Liver (tissue), 8 donors: ENCODE measurements at regions not wholly inside any gene's neighbourhood (a gene's known extent, or its start where the extent isn't known, plus 50 kb on each side); places are given as distances from the start of the nearest gene placed in this dataset.

Experiments used
- DNase-seq: peaks from one replicate; pipeline ENCODE4 v3.0.0-alpha.2; 2017; ENCODE audit warnings: low spot score
- H3K27ac ChIP-seq, 2 donors: one replicate each; pipeline ENCODE4 v1.7.0; 2013; ENCODE audit warnings: inconsistent platforms in 2 of 2, low read length in 2 of 2, control low read depth in 1 of 2, low read depth in 1 of 2, mild to moderate bottlenecking in 1 of 2
- H3K27me3 ChIP-seq, 4 donors: one replicate each; pipeline versions ENCODE4 v1.6.1 to v1.7.0; 2013; ENCODE audit warnings: low read length in 3 of 4, inconsistent platforms in 1 of 4, mild to moderate bottlenecking in 1 of 4, moderate library complexity in 1 of 4; ENCODE audit not compliant: control insufficient read depth in 4 of 4, insufficient read depth in 4 of 4
- H3K36me3 ChIP-seq, 4 donors: one replicate each; pipeline versions ENCODE4 v1.6.1 to v1.7.0; 2013; ENCODE audit warnings: low read length in 3 of 4, mild to moderate bottlenecking in 3 of 4, low read depth in 1 of 4, moderate library complexity in 1 of 4; ENCODE audit not compliant: control insufficient read depth in 4 of 4, insufficient read depth in 3 of 4
- H3K4me1 ChIP-seq, 4 donors: one replicate each; pipeline versions ENCODE4 v1.6.1 to v1.7.0; 2013; ENCODE audit warnings: low read length in 3 of 4, mild to moderate bottlenecking in 3 of 4, moderate library complexity in 1 of 4; ENCODE audit not compliant: control insufficient read depth in 4 of 4, insufficient read depth in 4 of 4
- H3K4me3 ChIP-seq, 3 donors: one replicate each; pipeline versions ENCODE4 v1.6.1 to v1.7.0; 2013; ENCODE audit warnings: low read length in 3 of 3, control low read depth in 1 of 3, low read depth in 1 of 3, mild to moderate bottlenecking in 1 of 3
- H3K9ac ChIP-seq, 2 donors: one replicate each; pipeline ENCODE4 v1.7.0; 2013; ENCODE audit warnings: low read length in 2 of 2, mild to moderate bottlenecking in 2 of 2, moderate library complexity in 2 of 2, control low read depth in 1 of 2, low read depth in 1 of 2
- H3K9me3 ChIP-seq, 4 donors: one replicate each; pipeline versions ENCODE4 v1.6.1 to v1.7.0; 2013; ENCODE audit warnings: low read length in 3 of 4; ENCODE audit not compliant: control insufficient read depth in 4 of 4
- ATF3 ChIP-seq: IDR thresholded peaks from 2 replicates; pipeline ENCODE4 v1.6.1; 2016; ENCODE audit warnings: antibody characterized with exemption
- CTCF ChIP-seq: fragments of 150-350 bp; IDR thresholded peaks from 2 replicates; pipeline ENCODE4 v1.5.1; 2017; ENCODE audit warnings: improper control_type of control experiment, low read depth, low read length; ENCODE audit not compliant: missing input control
- EGR1 ChIP-seq, 2 donors: IDR thresholded peaks; 2 replicates each; pipeline ENCODE4 v1.6.1; 2016 to 2018; ENCODE audit warnings: antibody characterized with exemption in 2 of 2, low read depth in 2 of 2
- FOXA1 ChIP-seq: IDR thresholded peaks from 2 replicates; pipeline ENCODE4 v1.6.1; 2016; ENCODE audit warnings: antibody characterized with exemption
- FOXA2 ChIP-seq: IDR thresholded peaks from 2 replicates; pipeline ENCODE4 v1.6.1; 2016; ENCODE audit warnings: antibody characterized with exemption
- GABPA ChIP-seq, 2 donors: IDR thresholded peaks in 1 of 2; conservative IDR thresholded peaks in 1 of 2; 2 replicates each; pipeline ENCODE4 v1.6.1; 2016; ENCODE audit warnings: antibody characterized with exemption in 2 of 2, mild to moderate bottlenecking in 1 of 2, moderate library complexity in 1 of 2
- HNF4A ChIP-seq, 2 donors: conservative IDR thresholded peaks; 2 replicates each; pipeline ENCODE4 v1.6.1; 2016; ENCODE audit warnings: antibody characterized with exemption in 2 of 2, mild to moderate bottlenecking in 2 of 2
- HNF4G ChIP-seq: IDR thresholded peaks from 2 replicates; pipeline ENCODE4 v1.6.1; 2016; ENCODE audit warnings: antibody characterized with exemption
- JUND ChIP-seq, 2 donors: IDR thresholded peaks; 2 replicates each; pipeline ENCODE4 v1.6.1; 2016; ENCODE audit warnings: antibody characterized with exemption in 2 of 2
- MAX ChIP-seq: IDR thresholded peaks from 2 replicates; pipeline ENCODE4 v1.6.1; 2016; ENCODE audit warnings: antibody characterized with exemption
- NR2F2 ChIP-seq: IDR thresholded peaks from 2 replicates; pipeline ENCODE4 v1.6.1; 2016; ENCODE audit warnings: antibody characterized with exemption
- RAD21 ChIP-seq, 2 donors: IDR thresholded peaks; 2 replicates each; pipeline ENCODE4 v1.6.1; 2016; ENCODE audit warnings: antibody characterized with exemption in 2 of 2, mild to moderate bottlenecking in 2 of 2
- REST ChIP-seq: IDR thresholded peaks from 2 replicates; pipeline ENCODE4 v1.6.1; 2016; ENCODE audit warnings: antibody characterized with exemption, mild to moderate bottlenecking
- RXRA ChIP-seq, 2 donors: IDR thresholded peaks; 2 replicates each; pipeline ENCODE4 v1.6.1; 2017 to 2018; ENCODE audit warnings: antibody characterized with exemption in 2 of 2, mild to moderate bottlenecking in 1 of 2
- SP1 ChIP-seq: IDR thresholded peaks from 2 replicates; pipeline ENCODE4 v1.6.1; 2018; ENCODE audit warnings: antibody characterized with exemption, mild to moderate bottlenecking
- TAF1 ChIP-seq: conservative IDR thresholded peaks from 2 replicates; pipeline ENCODE4 v1.6.1; 2016; ENCODE audit warnings: antibody characterized with exemption, mild to moderate bottlenecking
- YY1 ChIP-seq: IDR thresholded peaks from 2 replicates; pipeline ENCODE4 v1.6.1; 2016; ENCODE audit warnings: antibody characterized with exemption, mild to moderate bottlenecking
- ZBTB33 ChIP-seq: IDR thresholded peaks from 2 replicates; pipeline ENCODE4 v1.6.1; 2016; ENCODE audit warnings: antibody characterized with exemption
- WGBS: extraction: QIAGEN DNeasy Blood & Tissue Kit; methylation state at CpG from one replicate; pipeline ENCODE4 v1.1.7; 2013; 5-methylcytosine and 5-hydroxymethylcytosine counted together
- donor health status: healthy.
- donor health status: healthy.
- donor health status: healthy.
- donor health status: healthy.
- donor health status: healthy.

- Histone ChIP-seq H3K36me3 (no peaks in the 10 kb centered on the region), H3K9me3 (no peaks in the 10 kb centered on the region), H3K27me3 (peaks cover 0 to 2% (median 0%) of the 10 kb centered on the region in 4 donors), H3K4me1 (no peaks in the 10 kb centered on the region), H3K4me3 (no peak overlapping the region), H3K9ac (no peak overlapping the region), H3K27ac (no peak overlapping the region)
- no peak for TF ChIP-seq ZBTB33
- TF ChIP-seq REST = no peak
- no peak for TF ChIP-seq ATF3
- no peak for TF ChIP-seq NR2F2
- no peak for TF ChIP-seq YY1
- TF ChIP-seq FOXA2 = no peak
- no peak for TF ChIP-seq RAD21 (IDR thresholded peaks at IDR 0.05)
- no peak for TF ChIP-seq CTCF
- no peak for TF ChIP-seq JUND (IDR thresholded peaks at IDR 0.05)
- TF ChIP-seq HNF4G = no peak
- no peak for TF ChIP-seq GABPA (IDR thresholded peaks at IDR 0.05 in 1 of 2, conservative IDR thresholded peaks at IDR 0.05 in 1 of 2)
- TF ChIP-seq SP1 = no peak
- no peak for TF ChIP-seq MAX
- TF ChIP-seq TAF1 = no peak
- TF ChIP-seq HNF4A (conservative IDR thresholded peaks at IDR 0.05) = no peak
- no peak for TF ChIP-seq RXRA (IDR thresholded peaks at IDR 0.05)
- TF ChIP-seq FOXA1 = no peak
- no peak for TF ChIP-seq EGR1 (IDR thresholded peaks at IDR 0.05; ENCODE audit: low read depth in 2 of 2)
- WGBS = 49% methylated on average over 4 of the region's 4 CpGs
- no peak for DNase-seq
These were observed 565.5 kb upstream of the ANO3 start for GRCh38 chr11:25766332-25767015.
